Transverse colon (tissue), 3 donors: ENCODE measurements at regions not wholly inside any gene's neighbourhood (a gene's known extent, or its start where the extent isn't known, plus 50 kb on each side); places are given as distances from the start of the nearest gene placed in this dataset.

Experiments
- CTCF ChIP-seq, 5 experiments: fragments of 200-600 bp in 3 of 5; fragments of 450-650 bp in 2 of 5; sonication (generic) in 3 of 5; IDR thresholded peaks; 1 replicate in 2 of 5; 2 replicates in 3 of 5; pipeline ENCODE4 v1.5.1; 2016 to 2017; ENCODE audit warnings: antibody characterized with exemption in 5 of 5, inconsistent platforms in 3 of 5, mild to moderate bottlenecking in 2 of 5, moderate library complexity in 1 of 5
- EP300 ChIP-seq: sonication (generic); formaldehyde crosslinking; IDR thresholded peaks from one replicate; pipeline ENCODE4 v1.6.1; 2017; ENCODE audit warnings: antibody characterized with exemption, low read depth
- POLR2A ChIP-seq: fragments of 450-650 bp; IDR thresholded peaks from one replicate; pipeline ENCODE4 v1.6.1; 2016; ENCODE audit warnings: antibody characterized with exemption, mild to moderate bottlenecking, moderate library complexity

DNA sequence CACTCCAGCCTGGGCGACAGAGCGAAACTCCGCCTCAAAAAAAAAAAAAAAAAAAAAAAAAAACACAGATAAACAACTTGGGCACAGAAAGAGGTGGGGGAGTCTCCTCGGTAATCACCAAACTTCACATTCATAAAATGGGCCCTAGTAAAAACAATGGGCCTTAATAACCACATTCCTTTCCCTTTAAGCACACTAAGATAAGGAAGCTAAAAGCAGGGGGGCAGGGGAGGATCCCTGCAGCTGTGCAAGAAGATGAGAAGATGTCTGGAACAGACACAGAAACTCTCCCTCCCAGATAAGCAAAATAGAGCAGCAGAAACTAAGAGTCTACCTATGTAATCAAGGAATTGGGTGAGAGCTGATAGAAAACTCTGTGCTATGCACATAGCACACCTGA is 111.2 kb upstream of the FAM174A start:
- no peak for TF ChIP-seq EP300
- TF ChIP-seq CTCF (IDR thresholded peaks at IDR 0.05) = no peak
- no peak for TF ChIP-seq POLR2A
